ENCODE measurements at regions not wholly inside any gene's neighbourhood (a gene's known extent, or its start where the extent isn't known, plus 50 kb on each side); places are given as distances from the start of the nearest gene placed in this dataset.

DNA sequence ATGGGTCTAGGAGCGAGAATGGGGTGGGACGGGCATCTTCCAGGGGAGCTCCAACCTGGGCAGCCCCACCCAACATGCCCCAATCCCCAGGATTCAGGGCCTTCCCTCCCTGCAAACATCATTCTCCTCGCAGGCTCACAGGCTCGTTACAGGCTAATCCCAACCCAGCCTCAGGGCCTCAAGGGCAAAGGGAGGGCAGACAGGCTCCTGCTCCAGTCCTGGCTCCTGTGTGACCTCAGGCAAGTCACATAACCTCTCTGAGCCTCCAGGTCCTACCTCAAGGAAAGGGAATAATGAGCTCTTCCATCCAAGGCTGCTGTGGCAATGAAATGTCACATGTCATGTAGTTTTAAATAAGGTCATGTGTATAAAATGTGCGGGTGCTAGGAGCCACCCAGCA lies 186.5 kb upstream of the TNRC6C start:
- TF ChIP-seq SIN3A (IDR thresholded peaks at IDR 0.05; ENCODE audit: borderline replicate concordance, insufficient read depth, low read length) (no peak), TAF1 (IDR thresholded peaks at IDR 0.05; ENCODE audit: borderline replicate concordance, insufficient read depth, low read length) (no peak), POLR2AphosphoS5 (IDR thresholded peaks at IDR 0.05; ENCODE audit: low read depth, low read length) (no peak), FOXP2 (optimal IDR thresholded peaks at IDR 0.05; ENCODE audit: borderline replicate concordance, extremely low read depth, extremely low read length, insufficient read depth) (no peak)
- TF ChIP-seq, protein P1, sequence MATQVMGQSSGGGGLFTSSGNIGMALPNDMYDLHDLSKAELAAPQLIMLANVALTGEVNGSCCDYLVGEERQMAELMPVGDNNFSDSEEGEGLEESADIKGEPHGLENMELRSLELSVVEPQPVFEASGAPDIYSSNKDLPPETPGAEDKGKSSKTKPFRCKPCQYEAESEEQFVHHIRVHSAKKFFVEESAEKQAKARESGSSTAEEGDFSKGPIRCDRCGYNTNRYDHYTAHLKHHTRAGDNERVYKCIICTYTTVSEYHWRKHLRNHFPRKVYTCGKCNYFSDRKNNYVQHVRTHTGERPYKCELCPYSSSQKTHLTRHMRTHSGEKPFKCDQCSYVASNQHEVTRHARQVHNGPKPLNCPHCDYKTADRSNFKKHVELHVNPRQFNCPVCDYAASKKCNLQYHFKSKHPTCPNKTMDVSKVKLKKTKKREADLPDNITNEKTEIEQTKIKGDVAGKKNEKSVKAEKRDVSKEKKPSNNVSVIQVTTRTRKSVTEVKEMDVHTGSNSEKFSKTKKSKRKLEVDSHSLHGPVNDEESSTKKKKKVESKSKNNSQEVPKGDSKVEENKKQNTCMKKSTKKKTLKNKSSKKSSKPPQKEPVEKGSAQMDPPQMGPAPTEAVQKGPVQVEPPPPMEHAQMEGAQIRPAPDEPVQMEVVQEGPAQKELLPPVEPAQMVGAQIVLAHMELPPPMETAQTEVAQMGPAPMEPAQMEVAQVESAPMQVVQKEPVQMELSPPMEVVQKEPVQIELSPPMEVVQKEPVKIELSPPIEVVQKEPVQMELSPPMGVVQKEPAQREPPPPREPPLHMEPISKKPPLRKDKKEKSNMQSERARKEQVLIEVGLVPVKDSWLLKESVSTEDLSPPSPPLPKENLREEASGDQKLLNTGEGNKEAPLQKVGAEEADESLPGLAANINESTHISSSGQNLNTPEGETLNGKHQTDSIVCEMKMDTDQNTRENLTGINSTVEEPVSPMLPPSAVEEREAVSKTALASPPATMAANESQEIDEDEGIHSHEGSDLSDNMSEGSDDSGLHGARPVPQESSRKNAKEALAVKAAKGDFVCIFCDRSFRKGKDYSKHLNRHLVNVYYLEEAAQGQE (IDR thresholded peaks at IDR 0.05; ENCODE audit: insufficient read depth in 1 of 2, low read depth in 2 of 2, low read length in 2 of 2) = no peak

DNA sequence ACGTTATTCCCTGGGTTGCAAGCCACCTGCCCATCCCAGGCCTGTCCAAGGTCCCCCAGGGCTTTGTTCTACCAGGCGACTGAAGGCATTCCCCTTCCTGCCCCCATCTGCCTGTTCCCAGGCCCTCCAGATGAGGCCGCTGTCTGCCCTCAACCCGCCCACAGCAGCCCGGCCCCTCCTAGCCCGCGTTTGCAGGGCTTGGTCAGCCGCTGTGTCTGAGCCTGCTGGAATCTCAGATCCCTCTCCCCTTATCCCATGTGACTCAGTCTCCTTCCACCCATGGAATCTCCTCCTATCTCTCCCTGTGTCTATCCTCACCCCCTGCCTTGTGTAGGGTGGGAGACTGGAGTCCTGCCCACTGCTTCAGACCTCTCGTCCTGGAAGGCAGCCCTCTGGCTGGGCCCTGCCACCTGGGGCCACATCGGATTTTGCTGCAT lies 186.0 kb upstream of the TNRC6C start:
- TF ChIP-seq FOXP2 (optimal IDR thresholded peaks at IDR 0.05; ENCODE audit: borderline replicate concordance, extremely low read depth, extremely low read length, insufficient read depth) (no peak), TAF1 (IDR thresholded peaks at IDR 0.05; ENCODE audit: borderline replicate concordance, insufficient read depth, low read length) (no peak), POLR2AphosphoS5 (IDR thresholded peaks at IDR 0.05; ENCODE audit: low read depth, low read length) (no peak), SIN3A (IDR thresholded peaks at IDR 0.05; ENCODE audit: borderline replicate concordance, insufficient read depth, low read length) (no peak)
- TF ChIP-seq, protein P1 (IDR thresholded peaks at IDR 0.05; ENCODE audit: insufficient read depth in 1 of 2, low read depth in 2 of 2, low read length in 2 of 2) = no peak

DNA sequence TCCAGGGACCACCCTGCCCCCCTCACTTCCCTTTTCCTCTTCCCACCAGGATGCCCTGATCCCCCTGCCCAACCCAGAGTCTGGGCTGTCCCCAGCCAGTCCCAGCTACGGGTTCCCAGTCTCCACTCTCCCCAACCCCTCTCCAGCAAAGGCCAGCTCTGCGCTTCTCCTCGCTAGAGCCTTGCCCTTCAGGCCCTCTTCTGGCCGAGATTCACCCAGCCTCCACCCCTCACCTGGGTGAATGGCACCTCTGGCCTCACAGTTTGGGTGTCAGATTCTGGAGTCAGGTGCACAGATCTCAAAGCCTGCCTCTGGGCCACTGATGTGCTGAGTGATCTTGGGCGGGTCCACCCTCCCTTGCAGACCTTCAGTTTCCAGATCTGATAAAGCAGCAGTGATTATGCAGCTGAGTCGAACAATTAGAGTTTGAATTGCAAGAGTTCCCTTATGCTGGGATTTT lies 185.6 kb upstream of the TNRC6C start:
- TF ChIP-seq SIN3A (IDR thresholded peaks at IDR 0.05; ENCODE audit: borderline replicate concordance, insufficient read depth, low read length) = no peak
- TF ChIP-seq, protein P1 (IDR thresholded peaks at IDR 0.05; ENCODE audit: insufficient read depth in 1 of 2, low read depth in 2 of 2, low read length in 2 of 2) = no peak
- TF ChIP-seq POLR2AphosphoS5 (IDR thresholded peaks at IDR 0.05; ENCODE audit: low read depth, low read length) = no peak
- no peak for TF ChIP-seq TAF1 (IDR thresholded peaks at IDR 0.05; ENCODE audit: borderline replicate concordance, insufficient read depth, low read length)
- no peak for TF ChIP-seq FOXP2 (optimal IDR thresholded peaks at IDR 0.05; ENCODE audit: borderline replicate concordance, extremely low read depth, extremely low read length, insufficient read depth)

DNA sequence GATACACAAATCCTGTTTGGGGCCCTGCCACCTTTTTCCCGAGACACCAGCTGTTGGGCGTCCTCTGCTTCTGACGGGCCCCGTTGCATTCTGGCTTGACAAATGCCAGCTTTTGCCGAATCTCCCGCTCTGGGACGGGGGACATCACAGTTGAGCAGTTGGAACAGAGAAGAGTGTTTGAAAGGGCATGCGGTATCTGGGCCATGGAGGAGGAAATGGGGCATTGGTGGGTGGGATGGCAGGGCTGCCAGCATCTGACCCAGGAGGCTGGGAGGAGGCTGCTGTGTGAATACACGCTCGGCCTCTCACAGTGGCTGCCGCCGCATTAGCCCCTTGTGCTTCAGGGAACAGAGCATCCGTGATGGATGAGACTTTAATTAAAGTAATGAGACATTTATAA lies 184.3 kb upstream of the TNRC6C start:
- TF ChIP-seq SIN3A (IDR thresholded peaks at IDR 0.05; ENCODE audit: borderline replicate concordance, insufficient read depth, low read length) (no peak), TAF1 (IDR thresholded peaks at IDR 0.05; ENCODE audit: borderline replicate concordance, insufficient read depth, low read length) (no peak), POLR2AphosphoS5 (IDR thresholded peaks at IDR 0.05; ENCODE audit: low read depth, low read length) (no peak), FOXP2 (optimal IDR thresholded peaks at IDR 0.05; ENCODE audit: borderline replicate concordance, extremely low read depth, extremely low read length, insufficient read depth) (no peak)
- TF ChIP-seq, protein P1 (IDR thresholded peaks at IDR 0.05; ENCODE audit: insufficient read depth in 1 of 2, low read depth in 2 of 2, low read length in 2 of 2) = no peak

All from PFSK-1 (cell line).